Effector memory CD4-positive, alpha-beta T cell (primary cell): ENCODE measurements at regions not wholly inside any gene's neighbourhood (a gene's known extent, or its start where the extent isn't known, plus 50 kb on each side); places are given as distances from the start of the nearest gene placed in this dataset.

Experiments used
- DNase-seq, 3 donors: peaks; one replicate each; pipeline ENCODE4 v3.0.0-alpha.2; 2020
- H3K27ac ChIP-seq: 2 replicates; pipeline ENCODE4 v1.7.0; 2013; ENCODE audit warnings: mild to moderate bottlenecking, low read length, moderate library complexity; ENCODE audit not compliant: insufficient read depth, poor library complexity, severe bottlenecking
- H3K27me3 ChIP-seq: replicated peaks from 2 replicates; pipeline ENCODE4 v1.7.0; 2013; ENCODE audit warnings: mild to moderate bottlenecking, low read length; ENCODE audit not compliant: insufficient read depth, control insufficient read depth, poor library complexity, severe bottlenecking
- H3K36me3 ChIP-seq: 2 replicates; pipeline ENCODE4 v1.7.0; 2013; ENCODE audit warnings: mild to moderate bottlenecking, low read length, moderate library complexity; ENCODE audit not compliant: control insufficient read depth, insufficient read depth
- H3K4me1 ChIP-seq: 2 replicates; pipeline ENCODE4 v1.7.0; 2013; ENCODE audit warnings: low read length, mild to moderate bottlenecking; ENCODE audit not compliant: control insufficient read depth, insufficient read depth, poor library complexity, severe bottlenecking
- H3K4me3 ChIP-seq: 2 replicates; pipeline ENCODE4 v1.7.0; 2013; ENCODE audit warnings: low read length, low read depth, mild to moderate bottlenecking; ENCODE audit not compliant: insufficient read depth, poor library complexity, severe bottlenecking
- H3K9me3 ChIP-seq: 2 replicates; pipeline ENCODE4 v1.7.0; 2013; ENCODE audit warnings: mild to moderate bottlenecking, low read length, moderate library complexity; ENCODE audit not compliant: control insufficient read depth

- no peaks in the 10 kb centered on the region for H3K27me3 ChIP-seq
- no peak overlapping the region for H3K4me3 ChIP-seq
- H3K9me3 ChIP-seq, result no peaks in the 10 kb centered on the region
- no peaks in the 10 kb centered on the region for H3K36me3 ChIP-seq
- peaks cover 8% of the 10 kb centered on the region for H3K4me1 ChIP-seq
- no peak overlapping the region for H3K27ac ChIP-seq
- no peak for DNase-seq
These were observed 61.6 kb upstream of the MAF start for GRCh38 chr16:79662122-79662521.

GRCh38 chr16:79661578-79661977 lies 61.0 kb upstream of the MAF start:
- Histone ChIP-seq H3K27me3 (no peaks in the 10 kb centered on the region), H3K27ac (no peak overlapping the region), H3K36me3 (no peaks in the 10 kb centered on the region), H3K9me3 (no peaks in the 10 kb centered on the region), H3K4me3 (no peak overlapping the region), H3K4me1 (peaks cover 8% of the 10 kb centered on the region)
- no peak for DNase-seq

DNA sequence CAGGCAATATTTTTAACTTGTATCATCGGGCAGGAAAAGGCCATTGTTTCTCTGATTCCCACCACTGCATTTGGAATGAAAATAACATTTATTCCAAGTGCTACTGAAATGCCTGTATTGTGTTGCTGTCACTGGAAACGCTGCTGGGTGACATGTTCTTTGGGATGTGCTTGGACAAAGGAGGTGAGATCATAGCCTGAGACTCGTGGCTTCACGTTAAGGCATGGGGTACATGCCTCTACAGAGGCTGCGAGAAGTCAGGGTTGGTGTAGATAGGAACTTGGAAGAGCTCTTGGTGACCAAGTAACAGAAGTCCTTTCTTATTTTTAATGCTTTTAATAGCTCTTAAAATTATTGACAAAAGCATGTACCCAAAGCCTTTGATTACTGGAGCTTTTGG lies 58.8 kb upstream of the MAF start:
- no peak overlapping the region for H3K27ac ChIP-seq
- H3K36me3 ChIP-seq, result no peaks in the 10 kb centered on the region
- no peak for DNase-seq
- H3K27me3 ChIP-seq, result no peaks in the 10 kb centered on the region
- no peak overlapping the region for H3K4me3 ChIP-seq
- H3K4me1 ChIP-seq, result no peaks in the 10 kb centered on the region
- no peaks in the 10 kb centered on the region for H3K9me3 ChIP-seq

GRCh38 chr16:79658301-79659033 lies 57.9 kb upstream of the MAF start:
- no peak for DNase-seq

DNA sequence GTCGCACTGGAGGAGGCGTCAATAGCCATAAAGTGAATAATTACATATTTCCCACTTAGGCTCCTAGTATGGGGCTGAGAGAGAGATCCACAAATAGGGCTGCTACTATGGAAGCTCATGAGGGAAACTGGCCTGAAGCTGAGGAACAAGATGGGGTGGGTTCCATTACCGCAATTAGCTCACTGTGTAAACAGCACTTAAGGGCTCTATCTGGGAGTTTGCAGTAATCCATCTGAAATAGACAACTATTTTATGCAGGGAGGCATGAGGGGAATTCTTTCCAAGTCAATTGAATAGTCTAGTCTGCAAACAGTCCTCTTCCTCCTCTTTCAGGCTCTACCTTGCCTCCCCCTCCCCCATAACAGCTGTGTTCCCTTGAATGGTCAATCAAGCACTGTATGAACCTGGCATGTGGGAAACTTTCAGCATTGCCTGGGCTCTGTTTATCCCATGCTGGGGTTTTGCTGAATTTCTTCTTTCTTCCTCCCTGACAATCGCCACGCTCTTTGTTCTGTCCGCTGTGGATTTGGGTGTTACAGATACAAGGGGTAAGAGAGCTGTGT lies 56.1 kb upstream of the MAF start:
- DNase-seq, result no peak
- Histone ChIP-seq H3K27ac (no peak overlapping the region), H3K27me3 (no peaks in the 10 kb centered on the region), H3K4me3 (no peak overlapping the region), H3K9me3 (no peaks in the 10 kb centered on the region), H3K36me3 (no peaks in the 10 kb centered on the region), H3K4me1 (no peaks in the 10 kb centered on the region)

More at GRCh38 chr16:79658301-79659033, 57.9 kb upstream of the MAF start:
- Histone ChIP-seq H3K4me3 (no peak overlapping the region), H3K4me1 (no peaks in the 10 kb centered on the region), H3K27ac (no peak overlapping the region), H3K27me3 (no peaks in the 10 kb centered on the region), H3K9me3 (no peaks in the 10 kb centered on the region), H3K36me3 (no peaks in the 10 kb centered on the region)

DNA sequence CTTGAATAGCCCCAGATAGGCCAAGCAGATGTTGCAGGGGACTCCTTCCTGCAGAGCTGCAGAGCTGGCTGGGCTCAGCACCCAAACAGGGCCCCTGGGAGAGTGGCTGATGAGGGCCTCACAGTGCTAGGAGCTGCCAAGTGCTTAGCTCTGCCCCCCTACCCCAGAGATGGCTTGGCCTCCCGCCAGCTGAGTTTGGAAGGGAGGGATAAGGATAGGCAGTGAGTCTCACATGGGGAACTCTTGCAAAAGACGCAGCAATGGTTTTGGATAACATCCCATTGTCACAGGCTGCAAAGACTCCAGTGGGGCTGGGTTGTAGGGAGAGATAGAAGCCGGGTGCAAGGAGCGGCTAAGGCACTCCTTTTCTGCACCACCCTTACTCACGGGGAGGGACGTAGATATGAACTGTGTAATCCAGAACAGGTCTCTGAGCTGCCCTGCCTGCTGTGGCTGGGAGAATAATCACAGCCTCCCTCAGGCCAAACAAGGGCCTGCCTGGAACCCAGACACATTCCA lies 52.9 kb upstream of the MAF start:
- no peak overlapping the region for H3K27ac ChIP-seq
- H3K4me1 ChIP-seq, result no peaks in the 10 kb centered on the region
- no peak overlapping the region for H3K4me3 ChIP-seq
- H3K36me3 ChIP-seq, result no peaks in the 10 kb centered on the region
- no peak for DNase-seq
- no peaks in the 10 kb centered on the region for H3K27me3 ChIP-seq
- H3K9me3 ChIP-seq, result no peaks in the 10 kb centered on the region

GRCh38 chr16:79651363-79651762 lies 50.8 kb upstream of the MAF start:
- no peak overlapping the region for H3K4me3 ChIP-seq
- no peaks in the 10 kb centered on the region for H3K9me3 ChIP-seq
- H3K27me3 ChIP-seq, result no peaks in the 10 kb centered on the region
- H3K4me1 ChIP-seq, result no peaks in the 10 kb centered on the region
- H3K27ac ChIP-seq, result no peak overlapping the region
- DNase-seq, result no peak
- no peaks in the 10 kb centered on the region for H3K36me3 ChIP-seq
